ENCODE measurements at regions not wholly inside any gene's neighbourhood (a gene's known extent, or its start where the extent isn't known, plus 50 kb on each side); places are given as distances from the start of the nearest gene placed in this dataset.

DNA sequence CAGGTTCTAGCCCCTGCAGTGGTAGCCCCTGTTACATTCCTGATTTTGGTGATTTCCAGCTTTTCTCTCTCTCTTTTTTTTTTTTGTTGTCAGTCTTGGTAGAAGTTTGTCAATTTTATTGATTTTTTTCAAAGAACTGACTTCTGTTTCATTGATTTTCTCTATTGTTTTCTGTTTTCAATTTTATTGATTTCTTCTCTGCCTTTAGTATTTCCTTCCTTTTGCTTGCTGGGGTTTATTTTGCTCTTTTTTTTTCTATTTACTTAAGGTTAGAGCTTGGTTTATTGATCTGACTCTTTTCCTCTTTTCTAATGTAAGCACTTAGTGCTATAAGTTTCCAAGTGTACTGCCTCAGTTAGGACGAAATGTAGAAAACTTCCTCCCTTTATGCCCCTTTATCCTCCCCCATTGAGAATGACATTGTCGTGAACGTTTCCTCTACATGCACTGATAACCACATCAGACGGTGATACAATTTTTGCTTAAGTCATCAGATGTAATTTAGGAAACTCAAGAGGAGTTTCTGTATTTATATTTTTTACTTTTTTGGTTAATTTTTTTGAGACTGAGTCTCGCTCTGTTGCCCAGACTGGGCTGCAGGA lies 81.1 kb upstream of the HS6ST1 start:
- CTCF ChIA-PET, result interaction anchor here (0.6 kb wide), 1 partner anchor 104 kb away, joined by 3 read pairs; no protein-coding TSS in a partner anchor
- POLR2A ChIA-PET, result no interaction called here
- Mint-ChIP-seq H3K27me3 (peaks cover 14% of the 10 kb centered on the region), H3K36me3 (no peaks in the 10 kb centered on the region), H3K4me1 (ENCODE audit: low read depth) (no peaks in the 10 kb centered on the region), H3K4me3 (no peak overlapping the region), H3K27ac (no peak overlapping the region), H3K9me3 (no peaks in the 10 kb centered on the region)
- DNase-seq, result no peak
- intact Hi-C loops (cut with micrococcal nuclease), result no loop called here

GRCh38 chr2:128401680-128402079 lies 83.0 kb upstream of the HS6ST1 start:
- intact Hi-C loops (cut with micrococcal nuclease), result no loop called here
- no peaks in the 10 kb centered on the region for H3K36me3 Mint-ChIP-seq
- H3K4me1 Mint-ChIP-seq (ENCODE audit: low read depth), result no peaks in the 10 kb centered on the region
- no peaks in the 10 kb centered on the region for H3K9me3 Mint-ChIP-seq
- CTCF ChIA-PET, result no interaction called here
- peaks cover 14% of the 10 kb centered on the region for H3K27me3 Mint-ChIP-seq
- no peak overlapping the region for H3K27ac Mint-ChIP-seq
- POLR2A ChIA-PET, result no interaction called here
- no peak overlapping the region for H3K4me3 Mint-ChIP-seq
- no peak for DNase-seq

DNA sequence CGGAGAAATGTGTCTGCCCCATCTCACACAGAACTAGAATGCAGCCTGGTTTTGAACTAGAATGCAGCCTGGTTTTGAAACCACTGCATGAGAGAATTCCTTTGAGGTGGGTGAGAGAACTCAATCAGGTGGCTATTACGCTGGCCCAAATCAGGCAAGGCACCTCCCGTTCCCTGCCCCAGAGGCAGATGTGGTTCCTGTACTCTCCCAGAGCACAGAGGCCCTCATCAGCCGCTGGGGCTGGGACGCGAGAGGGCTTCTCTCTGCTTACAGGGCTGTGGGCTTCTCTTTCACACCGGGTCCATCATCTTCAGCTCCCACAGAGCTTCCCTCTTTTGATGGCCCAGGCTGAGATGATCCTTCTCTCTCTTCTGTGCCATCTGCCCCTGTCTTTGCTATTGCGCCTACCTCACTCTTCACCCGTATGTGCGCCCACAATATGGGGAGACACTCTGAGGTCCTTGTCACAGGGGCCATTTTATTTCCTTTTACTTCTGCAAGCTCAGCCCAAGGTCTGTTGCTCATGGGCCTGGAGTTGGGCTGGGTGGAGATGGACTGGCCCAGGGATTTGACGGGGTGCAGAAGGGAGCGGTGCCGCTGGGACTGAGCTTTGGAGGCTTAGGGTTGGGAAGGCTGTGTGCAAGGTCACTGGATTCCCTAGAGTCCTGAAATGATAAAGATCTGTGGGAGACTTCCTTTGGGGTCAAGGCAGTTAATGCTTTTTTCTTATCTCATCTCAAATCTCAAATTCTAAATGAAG lies 84.4 kb upstream of the HS6ST1 start:
- DNase-seq, result no peak
- H3K27ac Mint-ChIP-seq, result no peak overlapping the region
- ChIA-PET POLR2A (no interaction called here), CTCF (no interaction called here)
- H3K9me3 Mint-ChIP-seq, result no peaks in the 10 kb centered on the region
- intact Hi-C loops (cut with micrococcal nuclease), result no loop called here
- no peaks in the 10 kb centered on the region for H3K4me1 Mint-ChIP-seq (ENCODE audit: low read depth)
- H3K27me3 Mint-ChIP-seq, result peaks cover 14% of the 10 kb centered on the region
- H3K36me3 Mint-ChIP-seq, result no peaks in the 10 kb centered on the region
- no peak overlapping the region for H3K4me3 Mint-ChIP-seq

DNA sequence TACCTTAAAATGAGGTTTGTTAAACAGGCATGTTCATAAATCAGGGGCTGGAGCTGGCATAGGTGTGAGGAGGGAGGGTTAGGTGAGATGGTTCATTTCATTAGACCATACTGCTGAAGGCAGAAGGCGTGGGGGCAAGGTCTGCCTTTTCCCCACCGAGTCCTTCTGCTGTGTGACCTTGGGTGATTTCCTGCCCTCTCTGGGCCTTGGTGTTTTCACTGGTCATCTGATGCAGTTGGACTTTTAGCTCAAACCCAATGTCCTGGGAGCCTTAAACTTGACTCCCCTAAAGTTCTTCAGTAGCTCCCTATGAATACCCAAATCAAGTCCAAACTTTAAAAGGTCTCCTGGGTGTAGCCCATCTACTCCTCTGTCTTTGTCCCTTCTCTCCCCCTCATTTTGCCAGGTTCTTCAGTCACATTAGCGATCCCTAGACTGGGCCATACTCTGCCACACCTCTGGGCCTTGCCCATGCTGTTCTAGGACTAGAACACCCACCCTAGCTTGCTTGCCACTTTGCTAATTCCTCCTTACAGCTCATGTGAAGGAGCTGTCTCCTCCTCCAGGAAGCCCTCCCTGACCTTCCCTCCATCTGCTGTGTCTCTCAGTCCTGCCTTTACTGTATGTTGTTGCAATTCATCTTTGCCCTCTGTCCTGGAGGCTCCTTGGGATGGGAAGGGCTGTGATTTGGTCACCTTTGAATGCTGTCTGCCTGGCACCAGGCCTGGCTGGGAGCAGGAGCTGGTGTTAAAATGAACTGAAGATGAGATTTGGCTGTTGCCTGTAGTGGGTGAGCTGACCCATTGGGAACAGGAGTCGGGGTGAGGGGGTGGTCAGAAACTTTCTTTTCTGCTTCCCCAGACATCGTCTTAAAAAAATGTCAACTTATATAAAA lies 85.4 kb upstream of the HS6ST1 start:
- no peak overlapping the region for H3K27ac Mint-ChIP-seq
- H3K36me3 Mint-ChIP-seq, result no peaks in the 10 kb centered on the region
- no peaks in the 10 kb centered on the region for H3K9me3 Mint-ChIP-seq
- ChIA-PET CTCF (no interaction called here), POLR2A (no interaction called here)
- no peaks in the 10 kb centered on the region for H3K4me1 Mint-ChIP-seq (ENCODE audit: low read depth)
- peaks cover 14% of the 10 kb centered on the region for H3K27me3 Mint-ChIP-seq
- intact Hi-C loops (cut with micrococcal nuclease), result no loop called here
- H3K4me3 Mint-ChIP-seq, result no peak overlapping the region
- no peak for DNase-seq

DNA sequence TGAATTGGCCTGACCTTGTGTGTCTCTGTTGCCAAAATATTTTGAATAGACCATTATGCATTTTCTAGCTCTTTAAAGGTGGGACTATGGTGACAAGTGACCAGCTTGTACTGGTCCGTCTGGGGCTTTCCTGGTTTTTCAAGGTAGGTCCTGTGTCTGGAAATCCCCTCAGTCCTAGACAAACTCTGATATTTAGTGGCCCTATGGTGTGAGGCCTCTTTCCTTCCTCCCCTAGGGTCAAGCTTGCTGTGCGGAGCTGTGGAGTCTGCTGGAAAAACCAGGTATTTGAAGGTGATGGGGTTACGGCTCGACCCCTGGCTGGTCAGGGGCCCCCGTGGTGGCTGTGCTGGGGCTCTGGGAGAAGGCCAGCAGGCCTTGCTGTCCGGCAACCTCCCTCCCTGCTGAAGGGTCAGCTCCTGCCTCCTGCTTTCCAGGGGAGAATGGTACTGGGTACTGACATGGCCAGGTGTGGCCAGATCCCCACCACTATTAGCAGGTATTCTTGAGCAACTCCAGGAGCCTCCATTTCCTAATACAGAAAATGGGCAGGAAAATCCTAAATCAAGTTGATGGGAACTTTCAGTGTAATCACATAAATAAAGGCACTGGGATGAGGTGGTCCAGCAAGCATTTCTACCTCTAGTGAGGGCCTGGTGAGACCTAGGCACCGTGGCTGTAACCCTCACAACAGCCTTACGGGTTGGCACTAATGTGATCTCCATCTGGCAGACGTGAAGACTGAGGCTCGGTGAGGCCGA lies 86.2 kb upstream of the HS6ST1 start:
- CTCF ChIA-PET, result no interaction called here

GRCh38 chr2:128405467-128405900 lies 86.8 kb upstream of the HS6ST1 start:
- Mint-ChIP-seq H3K9me3 (no peaks in the 10 kb centered on the region), H3K27ac (no peak overlapping the region), H3K27me3 (peaks cover 11% of the 10 kb centered on the region), H3K4me3 (no peak overlapping the region), H3K36me3 (no peaks in the 10 kb centered on the region), H3K4me1 (ENCODE audit: low read depth) (no peaks in the 10 kb centered on the region)
- intact Hi-C loops (cut with micrococcal nuclease), result no loop called here
- CTCF ChIA-PET, result no interaction called here
- DNase-seq, result no peak
- POLR2A ChIA-PET, result no interaction called here

More for the DNA sequence above, 86.2 kb upstream of the HS6ST1 start:
- DNase-seq, result no peak
- peaks cover 13% of the 10 kb centered on the region for H3K27me3 Mint-ChIP-seq
- no peaks in the 10 kb centered on the region for H3K36me3 Mint-ChIP-seq
- POLR2A ChIA-PET, result no interaction called here
- H3K4me3 Mint-ChIP-seq, result no peak overlapping the region
- no peaks in the 10 kb centered on the region for H3K4me1 Mint-ChIP-seq (ENCODE audit: low read depth)
- H3K9me3 Mint-ChIP-seq, result no peaks in the 10 kb centered on the region
- intact Hi-C loops (cut with micrococcal nuclease), result no loop called here
- no peak overlapping the region for H3K27ac Mint-ChIP-seq

- no peaks in the 10 kb centered on the region for H3K36me3 Mint-ChIP-seq
- CTCF ChIA-PET, result no interaction called here
- H3K9me3 Mint-ChIP-seq, result no peaks in the 10 kb centered on the region
- intact Hi-C loops (cut with micrococcal nuclease), result no loop called here
- POLR2A ChIA-PET, result no interaction called here
- H3K27me3 Mint-ChIP-seq, result peaks cover 10% of the 10 kb centered on the region
- DNase-seq, result no peak
- no peak overlapping the region for H3K4me3 Mint-ChIP-seq
- H3K27ac Mint-ChIP-seq, result no peak overlapping the region
- no peaks in the 10 kb centered on the region for H3K4me1 Mint-ChIP-seq (ENCODE audit: low read depth)
Measured at GRCh38 chr2:128405981-128406613, 87.4 kb upstream of the HS6ST1 start.

DNA sequence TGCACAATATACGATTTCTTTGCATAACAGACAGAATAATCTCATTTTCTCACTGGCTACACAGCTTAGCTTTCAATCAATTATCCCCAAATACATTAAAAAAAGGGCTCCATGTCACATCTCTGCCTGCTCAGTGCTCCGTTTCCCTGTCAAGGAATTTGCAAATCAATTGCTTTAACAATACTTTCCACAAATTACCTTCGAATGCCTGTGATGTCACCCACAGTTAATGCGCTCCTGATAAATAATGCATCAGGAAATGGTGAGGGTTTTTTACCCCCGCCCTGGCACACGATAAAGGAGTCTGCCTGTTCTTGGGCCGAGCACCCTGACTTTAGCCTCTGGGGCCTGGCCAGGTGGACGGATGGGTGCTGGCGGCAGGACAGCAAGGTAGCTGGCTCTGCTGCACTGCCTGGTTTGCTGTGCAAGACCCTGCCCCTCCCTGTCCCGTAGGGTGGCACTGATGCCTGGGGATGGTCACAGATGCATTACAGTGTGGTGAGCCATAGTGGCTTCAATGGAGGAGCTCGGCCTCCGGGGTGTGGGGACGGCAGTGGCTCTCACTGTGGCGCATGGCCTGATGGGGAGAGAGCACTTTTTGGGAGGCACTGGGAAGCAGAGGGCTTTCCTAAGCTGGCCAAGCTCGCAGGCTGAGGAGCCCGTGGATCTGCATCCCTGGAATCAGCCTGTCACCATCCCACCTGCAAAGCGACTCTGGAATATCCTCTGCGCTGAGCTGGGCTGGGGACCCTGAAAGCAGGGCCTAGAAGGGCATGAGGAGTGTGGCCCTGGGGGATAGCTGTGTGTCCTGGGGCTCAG lies 88.3 kb upstream of the HS6ST1 start:
- no peaks in the 10 kb centered on the region for H3K4me1 Mint-ChIP-seq (ENCODE audit: low read depth)
- peaks cover 10% of the 10 kb centered on the region for H3K27me3 Mint-ChIP-seq
- DNase-seq, result no peak
- H3K4me3 Mint-ChIP-seq, result no peak overlapping the region
- ChIA-PET CTCF (no interaction called here), POLR2A (no interaction called here)
- no peaks in the 10 kb centered on the region for H3K9me3 Mint-ChIP-seq
- H3K27ac Mint-ChIP-seq, result no peak overlapping the region
- intact Hi-C loops (cut with micrococcal nuclease), result no loop called here
- no peaks in the 10 kb centered on the region for H3K36me3 Mint-ChIP-seq

DNA sequence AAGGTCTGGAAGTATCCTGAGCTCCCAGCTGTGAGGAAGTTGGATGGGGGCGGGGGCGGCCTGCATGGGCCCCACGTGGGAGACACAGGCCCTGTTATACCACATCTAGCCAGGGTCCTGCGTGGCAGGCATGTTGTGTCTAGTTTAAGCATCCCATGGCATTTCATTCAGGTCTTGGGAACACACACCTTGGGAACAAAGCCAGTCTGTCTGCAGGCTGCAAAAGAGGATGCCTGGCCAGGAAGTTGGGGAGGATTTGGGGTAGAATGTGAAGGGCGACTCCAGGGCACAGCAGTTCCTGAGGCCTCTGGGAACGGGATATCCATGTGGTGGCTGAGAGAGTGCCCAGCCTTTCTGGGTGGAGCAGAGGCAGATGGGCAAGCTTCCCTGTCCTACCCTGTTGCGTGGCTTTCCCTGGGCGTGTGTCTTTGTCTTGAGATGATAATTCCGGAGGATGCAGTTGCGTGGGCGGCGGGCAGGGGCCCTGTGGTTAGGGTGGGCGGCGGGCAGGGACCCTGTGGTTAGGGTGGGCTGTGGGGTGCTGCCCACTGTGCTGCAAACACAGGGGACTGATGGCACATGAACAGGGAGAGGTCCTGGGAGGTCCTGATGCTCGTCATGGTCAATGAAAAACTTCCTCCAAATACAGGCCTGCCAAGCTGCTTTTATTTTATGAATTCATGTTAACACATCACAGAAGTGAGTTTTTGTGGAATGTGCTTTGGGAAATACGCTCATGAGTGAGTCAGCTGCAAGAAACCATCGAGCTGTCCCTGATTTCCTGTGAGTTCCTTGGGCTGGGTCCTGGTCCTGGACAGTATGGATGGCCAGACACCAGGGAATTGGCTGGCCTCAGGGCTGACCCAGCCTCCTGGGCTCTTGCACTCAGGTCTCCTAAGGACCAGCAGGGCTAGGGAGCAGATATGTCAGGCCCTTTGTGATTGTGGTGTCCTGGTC lies 90.0 kb upstream of the HS6ST1 start:
- intact Hi-C loops (cut with micrococcal nuclease), result no loop called here
- Mint-ChIP-seq H3K36me3 (no peaks in the 10 kb centered on the region), H3K4me3 (no peak overlapping the region), H3K9me3 (no peaks in the 10 kb centered on the region), H3K4me1 (ENCODE audit: low read depth) (no peaks in the 10 kb centered on the region), H3K27ac (no peak overlapping the region), H3K27me3 (peaks cover 3% of the 10 kb centered on the region)
- POLR2A ChIA-PET, result no interaction called here
- CTCF ChIA-PET, result no interaction called here
- no peak for DNase-seq

- H3K4me3 Mint-ChIP-seq, result no peak overlapping the region
- CTCF ChIA-PET, result no interaction called here
- POLR2A ChIA-PET, result no interaction called here
- no peaks in the 10 kb centered on the region for H3K36me3 Mint-ChIP-seq
- H3K9me3 Mint-ChIP-seq, result no peaks in the 10 kb centered on the region
- H3K27me3 Mint-ChIP-seq, result no peaks in the 10 kb centered on the region
- no peaks in the 10 kb centered on the region for H3K4me1 Mint-ChIP-seq (ENCODE audit: low read depth)
- H3K27ac Mint-ChIP-seq, result no peak overlapping the region
- intact Hi-C loops (cut with micrococcal nuclease), result no loop called here
- no peak for DNase-seq
Measured at GRCh38 chr2:128409326-128410034, 90.8 kb upstream of the HS6ST1 start.

Measured in activated CD4-positive, alpha-beta memory T cell treated with anti-CD3 and anti-CD28 coated beads for 36 hours (primary cell).